GM21529 (cell line): ENCODE measurements at regions not wholly inside any gene's neighbourhood (a gene's known extent, or its start where the extent isn't known, plus 50 kb on each side); places are given as distances from the start of the nearest gene placed in this dataset.

ENCODE experiments used
- ATAC-seq: cut with Tn5 transposase; IDR thresholded peaks from one replicate; pipeline ENCODE4 v1.9.1; 2021; ENCODE audit not compliant: unreplicated experiment

DNA sequence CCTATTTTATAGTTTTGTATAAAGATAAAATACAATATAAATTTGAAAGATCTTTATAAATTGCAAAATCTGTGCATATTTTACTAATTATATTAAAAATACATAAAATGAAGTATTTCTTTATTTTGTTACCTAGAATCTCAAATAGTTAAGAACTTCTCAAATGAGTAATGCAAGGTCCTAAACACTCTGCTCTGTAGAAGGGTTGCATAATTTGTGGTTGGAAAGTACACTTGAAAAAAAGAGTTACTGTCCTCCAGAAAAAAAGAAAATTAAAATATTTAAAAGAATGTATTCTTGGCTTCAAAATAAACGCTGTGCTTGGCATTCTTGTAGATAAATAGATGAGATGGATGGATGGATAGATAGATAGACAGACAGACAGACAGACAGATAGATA, 428.8 kb upstream of the CDH6 start:
- no peak for ATAC-seq

- no peak for ATAC-seq
Measured at GRCh38 chr5:30759731-30760130, 433.8 kb upstream of the CDH6 start.

GRCh38 chr5:30752015-30752414, 441.5 kb upstream of the CDH6 start:
- no peak for ATAC-seq

DNA sequence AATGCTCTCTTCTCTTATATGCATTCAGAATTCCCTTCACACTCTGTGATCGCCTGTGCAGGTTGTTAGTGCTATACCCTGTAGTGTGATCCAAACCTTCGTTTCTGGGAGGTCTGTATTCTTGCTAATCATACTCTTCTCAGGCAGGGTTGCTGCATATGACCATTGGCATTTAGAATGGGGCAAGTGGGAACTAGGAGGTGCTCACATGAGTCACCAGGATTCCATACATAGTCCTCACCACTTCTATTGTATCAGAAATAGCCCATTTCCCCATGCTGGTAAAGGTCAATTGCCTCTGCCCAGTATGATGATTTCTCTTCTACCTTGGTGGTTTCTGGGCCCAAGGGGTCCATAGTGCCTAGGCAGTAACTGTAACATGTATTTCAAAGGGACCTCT, 443.5 kb upstream of the CDH6 start:
- no peak for ATAC-seq

GRCh38 chr5:30747412-30747811, 446.1 kb upstream of the CDH6 start:
- ATAC-seq = no peak

DNA sequence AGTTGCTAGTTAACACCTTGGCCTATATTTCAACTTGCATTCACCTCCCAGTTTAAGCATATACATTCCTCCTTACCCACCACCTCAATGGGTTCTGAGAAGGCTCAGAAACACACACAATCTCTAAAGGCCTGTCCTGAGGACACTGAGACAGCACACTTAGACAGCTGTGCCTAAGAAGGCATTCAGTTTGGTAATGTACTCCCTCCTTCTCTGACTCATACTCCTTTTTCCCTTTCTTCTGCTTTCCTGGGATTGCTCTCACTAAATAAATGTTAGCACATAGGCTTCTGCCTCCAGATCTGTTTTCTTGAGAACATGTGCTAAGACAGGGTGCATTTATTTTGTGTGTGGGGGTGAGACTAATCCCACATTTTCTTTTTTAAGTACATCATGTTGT, 456.8 kb upstream of the CDH6 start:
- ATAC-seq = no peak

- ATAC-seq = no peak
Measured at GRCh38 chr5:30734118-30734517, 459.4 kb upstream of the CDH6 start.

DNA sequence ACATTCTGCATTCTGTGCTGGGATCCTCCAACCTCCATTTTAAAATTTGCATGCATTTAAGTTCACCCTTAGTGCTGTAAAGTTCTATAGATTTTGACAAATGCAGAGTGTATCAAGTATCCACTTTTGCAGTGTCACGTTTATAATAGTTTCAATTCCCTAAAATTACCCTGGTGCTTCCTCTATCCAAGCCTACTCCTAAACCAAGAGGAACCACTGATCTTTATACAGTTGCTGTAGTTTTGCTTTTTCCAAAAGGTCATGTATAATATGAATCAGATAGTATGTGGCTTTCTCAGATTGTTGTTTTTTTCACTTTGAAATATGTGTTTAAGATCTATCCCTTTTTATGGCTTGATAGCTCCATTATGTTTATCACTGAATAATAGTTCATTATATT, 468.4 kb upstream of the CDH6 start:
- no peak for ATAC-seq

DNA sequence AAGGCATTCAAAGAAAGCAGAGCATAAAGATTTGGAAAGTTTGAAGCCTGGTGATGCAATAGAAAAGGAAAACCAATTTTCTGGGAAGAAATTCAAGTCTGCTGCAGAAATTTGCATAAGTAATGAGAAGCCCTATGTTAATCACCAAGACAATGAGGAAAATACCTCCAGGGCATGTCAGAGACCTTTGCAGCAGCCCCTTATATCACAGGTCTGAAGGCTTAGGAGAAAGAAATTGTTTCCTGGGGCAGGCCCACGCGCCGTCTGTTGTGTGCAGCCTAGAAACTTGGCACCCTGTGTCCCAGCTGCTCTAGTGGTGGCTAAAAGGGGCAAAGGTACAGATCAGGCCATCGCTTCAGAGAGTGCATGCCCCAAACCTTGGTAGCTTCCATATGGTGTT, 495.3 kb upstream of the CDH6 start:
- no peak for ATAC-seq

DNA sequence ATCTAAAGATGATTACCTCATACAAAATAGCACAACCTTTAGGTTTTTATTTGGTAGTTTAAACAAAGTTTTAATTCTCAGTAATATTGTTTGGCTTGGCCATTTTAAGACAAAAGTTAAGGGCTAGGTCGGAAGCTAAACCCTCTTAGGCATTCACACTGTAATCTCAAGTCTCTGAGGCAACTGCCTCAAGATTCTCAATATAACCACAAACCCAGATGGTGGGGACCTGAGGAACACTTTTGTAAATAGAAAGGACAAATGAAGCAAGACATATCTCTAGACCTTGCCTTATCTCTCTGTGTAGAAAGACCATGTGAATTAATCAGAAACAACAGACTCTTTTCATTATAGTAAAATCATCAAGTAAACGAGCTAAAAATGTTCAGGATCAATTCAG, 500.2 kb upstream of the CDH6 start:
- no peak for ATAC-seq

- no peak for ATAC-seq
Measured at GRCh38 chr5:30690931-30691330, 502.6 kb upstream of the CDH6 start.

GRCh38 chr5:30687461-30687860, 506.0 kb upstream of the CDH6 start:
- ATAC-seq = no peak

- ATAC-seq = no peak
Measured at GRCh38 chr5:30686530-30686929, 507.0 kb upstream of the CDH6 start.

GRCh38 chr5:30676223-30676840, 517.2 kb upstream of the CDH6 start:
- no peak for ATAC-seq

DNA sequence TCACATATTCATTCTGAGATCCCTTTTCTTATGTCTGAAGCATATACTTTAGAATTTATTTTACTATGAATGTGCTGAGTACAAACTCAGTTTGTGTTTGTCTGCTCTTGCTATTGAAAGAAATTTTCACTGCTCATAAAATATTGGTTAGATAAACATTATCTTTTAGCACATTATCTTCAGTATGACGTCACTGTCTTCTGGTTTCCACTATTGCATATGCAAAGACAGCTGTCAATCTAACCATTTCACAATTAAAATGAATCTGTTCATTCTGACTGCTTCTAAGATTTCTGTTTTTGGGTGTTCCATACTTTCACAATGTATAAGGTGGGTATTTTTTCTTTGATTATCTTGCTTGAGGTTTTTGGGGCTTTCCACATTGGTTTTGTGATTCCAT, 526.2 kb upstream of the CDH6 start:
- ATAC-seq = no peak

DNA sequence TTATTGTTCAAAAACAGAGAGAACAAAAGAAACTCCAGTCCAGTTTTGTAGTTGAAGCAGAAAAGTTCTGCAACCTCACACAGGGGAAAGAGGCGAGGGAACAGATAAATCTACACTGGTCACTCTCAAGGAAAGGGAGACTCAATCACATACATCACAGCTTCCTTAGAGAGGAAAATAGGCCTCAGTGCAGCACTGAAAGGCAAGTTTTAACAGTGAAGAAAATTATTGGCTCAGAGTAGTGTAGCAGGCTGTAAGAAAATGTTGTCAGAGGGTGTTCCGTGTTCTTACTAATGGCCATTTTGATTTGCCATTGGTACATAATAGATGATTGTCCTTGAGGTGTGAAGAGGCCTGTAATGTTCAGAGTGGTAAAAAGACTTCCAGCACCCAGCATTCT, 530.0 kb upstream of the CDH6 start:
- no peak for ATAC-seq

DNA sequence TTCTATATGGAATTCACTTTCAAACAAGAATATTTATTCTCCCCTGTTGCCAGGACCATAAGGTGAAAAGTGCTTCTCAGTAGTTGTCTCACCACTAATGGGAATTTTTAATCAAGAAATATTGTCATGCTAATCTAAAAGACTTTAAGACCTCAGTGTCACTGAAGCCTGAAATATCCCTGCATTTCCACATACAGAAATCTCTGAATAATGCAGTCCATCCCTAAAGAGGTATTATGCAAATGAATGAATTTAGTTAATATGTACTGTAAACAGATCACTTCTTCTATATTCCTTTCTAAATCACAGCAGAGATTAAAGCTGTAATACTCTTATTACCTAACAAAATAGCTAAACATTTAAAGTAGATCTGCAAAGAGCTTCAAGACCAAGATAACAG, 531.1 kb upstream of the CDH6 start:
- no peak for ATAC-seq

DNA sequence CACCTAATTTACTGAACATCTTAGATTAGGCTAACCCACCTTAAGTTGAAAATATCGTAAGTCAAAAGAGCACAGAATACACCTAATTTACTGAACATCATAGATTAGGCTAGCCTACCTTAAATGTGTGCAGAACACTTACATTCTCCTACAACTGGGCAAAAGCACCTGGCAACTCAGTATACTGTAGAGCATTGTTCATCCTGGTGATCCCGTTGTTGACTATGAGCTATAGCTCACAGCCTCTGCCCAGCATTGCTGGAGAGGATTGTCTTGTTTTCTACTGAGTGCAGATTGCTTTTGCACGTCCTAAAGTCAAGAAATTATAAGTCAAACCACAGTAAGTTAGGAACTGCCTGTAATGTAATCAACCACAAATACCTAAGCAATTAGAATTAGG, 531.8 kb upstream of the CDH6 start:
- ATAC-seq = no peak

GRCh38 chr5:30659417-30659816, 534.1 kb upstream of the CDH6 start:
- no peak for ATAC-seq

- ATAC-seq = no peak
Measured at GRCh38 chr5:30650311-30650710, 543.2 kb upstream of the CDH6 start.

- ATAC-seq = no peak
Measured at GRCh38 chr5:30638899-30639298, 554.6 kb upstream of the CDH6 start.

GRCh38 chr5:30627945-30628344, 565.5 kb upstream of the CDH6 start:
- ATAC-seq = no peak

DNA sequence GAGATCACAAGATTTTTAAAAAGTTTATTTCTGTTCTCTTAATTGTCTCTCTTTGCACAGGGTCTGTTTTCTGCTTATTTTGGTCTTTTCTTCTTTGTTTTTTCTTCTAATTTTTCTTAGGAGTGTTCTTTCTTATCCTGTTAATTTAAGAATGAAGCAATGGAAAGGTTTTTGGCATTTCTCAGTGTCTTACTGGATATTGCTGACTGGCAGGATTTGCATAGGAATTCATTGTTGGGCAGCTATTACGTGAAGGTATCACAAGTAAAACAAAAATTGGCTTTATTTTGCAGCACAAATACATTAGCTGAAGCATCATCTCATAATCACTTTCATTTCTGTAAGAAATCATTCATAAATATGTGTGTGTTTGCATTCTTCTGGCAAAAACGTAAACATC, 566.9 kb upstream of the CDH6 start:
- ATAC-seq = no peak
